ENCODE measurements at regions not wholly inside any gene's neighbourhood (a gene's known extent, or its start where the extent isn't known, plus 50 kb on each side); places are given as distances from the start of the nearest gene placed in this dataset.
"Not testable (repeated sequence)": the region's sequence is repeated elsewhere in the genome, so short reads cannot be mapped to it uniquely, and the experiment has no call there.

DNA sequence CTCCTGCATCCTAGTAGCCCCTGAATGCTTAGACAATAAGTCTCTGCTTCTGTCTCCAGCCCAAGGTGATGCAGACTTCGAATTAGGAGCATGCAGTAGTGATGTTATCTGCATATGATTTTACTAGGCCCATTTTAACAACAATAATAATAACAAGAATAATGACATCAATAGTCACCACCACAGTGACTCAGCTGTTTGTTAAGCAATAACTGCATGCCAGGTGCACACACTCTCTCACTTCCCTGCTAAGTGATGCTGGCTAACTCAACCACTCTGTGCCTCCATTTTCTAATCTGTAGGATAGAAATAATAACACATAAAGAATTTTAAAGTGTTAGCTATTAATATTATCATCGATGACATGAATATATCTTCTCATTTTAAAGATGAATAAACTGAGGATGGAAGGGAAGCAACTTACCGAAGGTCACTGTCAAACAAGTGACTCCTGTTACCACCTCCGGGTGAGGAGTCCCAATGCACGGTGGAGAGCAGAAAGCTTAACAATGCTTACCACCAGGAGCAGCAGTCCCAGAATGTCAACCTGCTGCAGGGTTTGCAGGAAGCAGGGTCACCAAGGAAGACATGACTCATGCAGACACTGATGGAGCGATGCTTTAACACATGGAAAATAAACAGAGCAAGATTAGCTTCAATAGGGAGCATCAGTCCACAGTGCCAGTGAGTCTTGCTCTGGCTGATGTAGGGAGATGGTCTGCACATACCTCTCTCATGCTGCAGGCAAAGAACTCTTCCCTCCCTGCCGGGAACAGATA lies 290.2 kb downstream of the SPATA17 start:
- no peak for DNase-seq

DNA sequence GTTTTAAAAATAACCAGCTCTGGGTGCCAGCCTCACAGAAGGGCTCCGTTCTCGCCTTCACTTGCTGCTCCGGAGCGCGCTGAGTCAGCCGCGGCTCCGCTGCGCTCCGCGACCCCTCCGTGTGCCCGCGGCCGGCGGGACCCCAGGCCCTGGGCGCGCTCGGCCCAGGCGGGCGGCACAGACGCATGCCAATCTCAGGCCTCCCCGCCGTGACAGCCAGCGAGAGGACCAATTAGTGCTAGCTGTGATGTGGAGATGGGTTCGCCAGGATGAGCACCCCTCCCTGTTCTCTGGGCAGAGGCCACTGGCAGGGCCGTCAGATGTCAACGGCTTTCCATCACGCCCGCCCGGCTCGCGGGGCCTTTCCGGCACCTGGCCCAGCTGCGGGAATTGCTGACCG lies 293.8 kb downstream of the SPATA17 start:
- no peak for DNase-seq

DNA sequence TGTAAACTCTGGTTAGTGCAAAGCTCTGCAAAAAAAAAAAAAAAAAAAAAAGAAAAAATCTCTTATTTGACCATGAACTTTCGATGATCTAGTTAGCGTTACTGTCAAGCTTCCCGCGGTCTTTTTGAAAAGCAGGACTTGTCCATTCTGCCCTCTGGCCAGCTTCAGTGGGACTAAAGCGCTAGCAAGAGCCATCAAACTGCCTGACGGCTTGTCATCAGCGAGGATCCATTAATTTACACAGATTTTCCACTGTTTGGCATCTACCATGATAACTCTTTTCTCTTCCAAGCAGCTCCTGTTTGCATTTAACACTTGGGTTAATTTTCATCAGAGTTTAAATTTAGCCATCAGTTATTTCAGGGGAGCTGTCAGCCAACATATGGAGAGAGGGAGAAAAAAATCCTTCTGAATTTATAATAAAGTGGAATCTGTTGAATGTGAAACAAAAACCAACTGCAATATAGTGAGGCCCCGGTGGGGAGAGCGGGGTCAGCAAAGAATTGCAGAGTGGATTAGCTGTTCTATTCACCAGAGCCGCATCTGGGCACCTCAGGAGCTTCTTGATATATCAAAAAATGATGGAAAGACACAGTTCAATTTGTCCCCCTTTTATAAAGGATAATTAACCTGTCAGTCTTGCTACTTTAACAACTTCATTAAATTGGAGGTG lies 298.2 kb downstream of the SPATA17 start:
- DNase-seq: no peak

DNA sequence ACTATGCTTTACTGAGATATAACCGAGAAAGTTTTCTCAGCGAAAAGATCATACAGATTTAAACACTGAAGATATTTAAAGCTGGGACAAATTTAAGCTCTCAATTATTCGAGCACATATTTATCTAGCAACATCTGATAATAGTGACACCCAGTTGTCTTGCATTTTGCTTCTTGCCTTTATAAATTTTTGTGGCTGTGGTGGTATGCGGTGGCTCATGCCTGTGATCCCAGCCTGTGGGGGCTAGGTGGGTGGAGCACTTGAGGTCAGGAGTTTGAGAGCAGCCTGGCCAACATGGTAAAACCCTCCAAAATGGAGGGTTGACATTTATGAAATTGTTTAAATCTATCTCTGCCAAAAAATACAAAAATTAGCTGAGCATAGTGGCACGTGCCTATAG lies 312.2 kb downstream of the SPATA17 start:
- no peak for DNase-seq

- DNase-seq: no peak
These were observed 313.4 kb downstream of the SPATA17 start for GRCh38 chr1:217944550-217944949.

DNA sequence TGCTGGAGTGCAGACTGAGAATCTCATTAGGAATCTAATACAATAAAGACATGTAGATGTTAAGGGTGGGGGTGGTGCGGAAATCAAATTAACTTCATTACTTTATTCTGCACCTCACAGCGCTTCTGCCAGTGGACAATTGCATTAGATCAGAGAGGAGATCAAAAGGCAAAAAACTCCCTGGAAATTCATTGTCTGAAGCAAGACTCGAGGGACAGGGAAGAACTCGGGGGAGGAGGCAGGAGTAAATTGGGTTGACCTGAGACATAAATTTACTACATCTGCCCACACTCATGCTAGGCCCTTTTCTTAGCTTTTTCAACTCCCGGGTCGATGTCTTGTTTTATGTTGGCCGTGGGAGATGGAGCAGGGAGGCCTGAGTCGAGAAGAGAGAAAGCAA lies 315.4 kb downstream of the SPATA17 start:
- DNase-seq: no peak

GRCh38 chr1:217948741-217949140 lies 317.6 kb downstream of the SPATA17 start:
- DNase-seq: no peak

DNA sequence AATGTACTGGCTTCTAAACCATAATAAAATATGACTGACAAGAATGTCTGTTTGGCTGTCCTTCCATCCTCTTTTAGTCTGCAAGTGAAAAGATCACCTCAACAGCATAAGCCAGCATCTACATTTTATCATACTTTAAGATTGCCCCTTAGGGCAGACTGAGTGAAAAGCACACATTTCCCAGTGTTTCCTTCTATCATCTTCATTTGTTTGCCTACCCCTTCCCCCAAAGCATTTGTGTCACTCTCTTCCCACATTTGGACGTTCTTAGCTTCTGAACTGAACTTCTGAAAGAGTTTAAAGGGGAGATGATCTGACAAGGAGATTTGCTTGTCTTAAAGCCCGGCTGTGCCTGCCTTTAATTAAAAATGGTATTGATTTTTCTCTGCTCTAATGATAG lies 322.2 kb downstream of the SPATA17 start:
- no peak for DNase-seq

DNA sequence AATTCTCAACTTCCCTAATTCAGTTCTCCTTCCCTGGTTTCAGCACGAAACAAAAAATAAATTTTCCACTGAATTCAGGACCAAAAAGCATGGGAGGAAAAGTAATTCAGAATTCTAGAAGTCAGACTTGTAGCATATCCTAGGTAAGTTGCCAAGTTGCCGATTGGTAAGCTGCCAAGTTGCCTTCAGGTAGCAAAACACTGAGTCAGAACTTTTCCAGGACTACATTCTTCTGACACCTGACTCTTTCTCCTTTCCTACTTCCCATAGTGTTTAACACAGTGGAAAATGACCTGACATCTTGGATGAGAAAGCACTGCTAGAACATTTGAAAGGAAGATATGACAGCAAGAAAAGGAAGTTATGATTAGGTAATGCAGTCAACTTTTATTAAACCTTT lies 322.8 kb downstream of the SPATA17 start:
- no peak for DNase-seq

GRCh38 chr1:217955723-217956122 lies 324.6 kb downstream of the SPATA17 start:
- no peak for DNase-seq

GRCh38 chr1:217965156-217965786 lies 319.8 kb upstream of the RRP15 start:
- no peak for DNase-seq

- no peak for DNase-seq
These were observed 317.0 kb upstream of the RRP15 start for GRCh38 chr1:217968085-217968484.

- DNase-seq: no peak
These were observed 315.7 kb upstream of the RRP15 start for GRCh38 chr1:217969428-217969827.

DNA sequence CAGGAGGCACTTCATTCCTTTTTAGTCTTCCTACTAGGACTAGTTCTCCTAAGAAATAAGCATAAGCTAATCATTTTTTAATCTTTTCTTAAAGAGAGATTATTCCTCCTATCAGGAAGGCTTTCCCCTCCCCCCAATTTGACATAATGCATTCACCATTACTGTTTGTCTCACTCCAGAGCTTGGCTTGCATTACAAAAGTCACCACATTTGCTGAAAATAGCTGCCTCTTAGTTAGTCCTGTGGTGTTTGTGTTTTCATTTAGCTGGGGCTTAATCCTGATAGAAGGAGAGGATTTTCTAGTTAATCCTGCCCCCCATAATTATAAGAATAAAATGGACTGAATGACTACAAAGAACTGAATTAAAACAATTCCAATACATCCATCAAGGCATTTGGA lies 307.1 kb upstream of the RRP15 start:
- DNase-seq: no peak

DNA sequence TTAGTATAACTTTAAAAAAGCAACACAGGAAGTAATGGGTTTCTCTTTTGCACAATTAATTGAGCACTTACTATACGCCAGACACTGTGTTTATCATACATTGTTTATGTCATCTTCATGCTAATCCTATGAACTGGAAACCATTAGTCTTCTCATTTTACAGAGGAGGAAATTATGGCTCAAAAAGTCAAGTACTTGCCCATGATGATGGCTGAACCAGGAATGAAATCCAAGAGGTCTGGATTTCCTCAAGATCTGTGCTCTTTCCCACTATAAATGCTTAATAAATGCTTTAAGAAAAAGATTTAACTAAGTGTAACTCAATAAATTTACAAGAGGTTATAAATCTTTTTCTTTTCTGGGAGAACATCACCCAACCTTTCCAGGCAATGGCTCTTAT lies 303.7 kb upstream of the RRP15 start:
- no peak for DNase-seq

GRCh38 chr1:217982331-217983050 lies 302.6 kb upstream of the RRP15 start:
- no peak for DNase-seq

GRCh38 chr1:217983051-217983375 lies 302.1 kb upstream of the RRP15 start:
- DNase-seq: no peak

DNA sequence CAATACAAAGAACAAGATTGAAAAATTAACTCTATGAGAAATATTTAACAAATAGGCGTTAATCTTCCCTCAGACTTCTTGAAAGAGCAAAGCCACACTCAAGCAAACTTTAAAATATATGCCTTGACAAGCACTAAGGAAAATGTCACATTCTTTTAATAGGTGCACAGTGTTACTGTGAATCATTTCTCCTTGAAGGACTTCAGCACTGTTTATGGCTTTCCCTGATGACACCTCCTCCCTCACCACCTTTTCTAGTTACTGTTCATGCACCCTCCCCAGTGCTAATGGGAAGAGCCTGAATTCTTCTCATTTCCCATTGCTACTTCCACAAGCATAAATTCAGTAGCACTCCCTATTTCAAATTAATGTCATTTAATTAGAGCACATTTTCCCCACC lies 299.5 kb upstream of the RRP15 start:
- DNase-seq: no peak

DNA sequence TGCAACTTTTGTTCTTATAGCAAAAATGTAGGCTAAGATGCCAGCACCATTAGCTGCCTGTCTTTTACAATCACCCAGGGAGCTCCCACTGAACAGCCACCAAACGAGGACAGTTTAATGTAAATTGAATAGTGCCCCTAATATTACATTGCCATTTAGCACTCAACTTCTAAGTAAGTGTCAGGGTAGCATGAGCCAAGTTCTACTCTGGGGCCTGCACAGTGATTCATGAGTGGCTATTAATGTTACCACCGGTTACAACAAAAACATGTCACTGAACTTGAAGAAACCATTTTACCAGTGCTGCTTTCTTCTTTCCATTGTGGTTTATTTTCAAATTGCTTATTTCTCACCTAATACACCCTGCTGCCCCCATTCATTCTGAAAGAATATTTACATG lies 295.6 kb upstream of the RRP15 start:
- DNase-seq: no peak

DNA sequence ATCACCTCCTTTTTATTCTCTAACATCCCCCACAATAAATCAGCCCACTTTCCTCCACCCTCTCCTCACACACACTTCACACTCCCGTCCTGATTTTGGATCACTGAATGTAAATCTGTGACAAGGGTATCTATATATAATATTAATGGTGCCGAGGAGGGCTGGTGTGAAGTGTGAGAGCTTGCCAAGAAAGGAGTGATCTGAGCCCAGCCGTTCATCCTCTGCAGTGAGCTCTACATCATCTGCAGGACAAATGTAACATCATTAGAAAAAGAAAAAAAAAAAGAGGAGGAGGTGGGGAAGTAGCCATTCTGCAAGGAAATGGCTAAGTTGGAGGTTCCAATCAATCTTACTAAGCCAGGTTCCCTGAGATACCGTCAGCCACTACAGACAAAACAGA lies 291.7 kb upstream of the RRP15 start:
- no peak for DNase-seq

DNA sequence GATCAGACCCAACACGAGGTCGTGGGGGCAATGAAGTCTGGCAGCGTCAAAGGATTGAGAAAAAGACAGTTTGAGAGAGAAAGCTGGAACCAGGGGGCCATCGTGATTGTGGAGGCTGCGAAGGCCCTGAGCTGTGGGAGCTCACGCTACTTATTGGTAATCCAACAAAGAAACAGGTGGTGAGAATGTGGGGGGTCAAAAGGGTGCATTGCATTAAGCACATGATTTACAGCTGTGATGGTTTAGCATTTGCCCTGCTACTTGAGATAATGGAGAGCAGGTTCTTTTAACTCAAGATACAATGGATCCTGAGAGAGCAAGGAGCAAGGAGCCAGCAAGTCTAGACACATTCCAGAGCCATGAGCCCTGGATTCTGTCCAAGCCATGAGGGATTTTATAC lies 276.8 kb upstream of the RRP15 start:
- DNase-seq: not testable (repeated sequence)

GRCh38 chr1:218015106-218015505 lies 270.0 kb upstream of the RRP15 start:
- not testable (repeated sequence) for DNase-seq

- DNase-seq: no peak
These were observed 260.8 kb upstream of the RRP15 start for GRCh38 chr1:218024211-218024720.

- no peak for DNase-seq
These were observed 259.6 kb upstream of the RRP15 start for GRCh38 chr1:218025454-218025853.
